VCaP (cell line): ENCODE measurements at regions not wholly inside any gene's neighbourhood (a gene's known extent, or its start where the extent isn't known, plus 50 kb on each side); places are given as distances from the start of the nearest gene placed in this dataset.

Experiments
- H3K27ac ChIP-seq: fragments of 450-650 bp; 2 replicates; pipeline ENCODE4 v1.5.1; 2017
- TF ChIP-seq, protein P1 (sequence below): fragments of 450-650 bp; conservative IDR thresholded peaks from 2 replicates; pipeline ENCODE4 v1.5.1; 2017; ENCODE audit warnings: mild to moderate bottlenecking, moderate library complexity

DNA sequence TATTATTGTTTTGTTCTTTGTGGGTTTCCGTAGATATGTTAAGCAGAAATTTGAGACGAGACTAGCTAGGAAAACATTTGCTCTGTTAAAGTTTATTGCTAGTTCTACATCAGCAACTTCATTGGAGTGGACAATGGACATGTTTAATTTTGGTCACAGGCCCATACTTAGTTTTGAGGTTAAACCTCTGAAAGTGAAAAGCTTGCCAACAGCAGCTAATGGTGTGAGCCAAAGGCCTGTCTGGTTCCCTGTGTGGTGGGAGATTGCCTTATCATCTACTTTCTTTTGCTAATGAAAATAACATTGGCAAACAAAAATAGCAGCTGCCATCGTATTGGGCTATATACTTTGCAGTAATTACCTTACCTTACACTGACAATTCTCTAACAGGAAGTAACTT is 388.4 kb upstream of the FZD8 start:
- H3K27ac ChIP-seq, result no peak overlapping the region
- TF ChIP-seq, protein P1, sequence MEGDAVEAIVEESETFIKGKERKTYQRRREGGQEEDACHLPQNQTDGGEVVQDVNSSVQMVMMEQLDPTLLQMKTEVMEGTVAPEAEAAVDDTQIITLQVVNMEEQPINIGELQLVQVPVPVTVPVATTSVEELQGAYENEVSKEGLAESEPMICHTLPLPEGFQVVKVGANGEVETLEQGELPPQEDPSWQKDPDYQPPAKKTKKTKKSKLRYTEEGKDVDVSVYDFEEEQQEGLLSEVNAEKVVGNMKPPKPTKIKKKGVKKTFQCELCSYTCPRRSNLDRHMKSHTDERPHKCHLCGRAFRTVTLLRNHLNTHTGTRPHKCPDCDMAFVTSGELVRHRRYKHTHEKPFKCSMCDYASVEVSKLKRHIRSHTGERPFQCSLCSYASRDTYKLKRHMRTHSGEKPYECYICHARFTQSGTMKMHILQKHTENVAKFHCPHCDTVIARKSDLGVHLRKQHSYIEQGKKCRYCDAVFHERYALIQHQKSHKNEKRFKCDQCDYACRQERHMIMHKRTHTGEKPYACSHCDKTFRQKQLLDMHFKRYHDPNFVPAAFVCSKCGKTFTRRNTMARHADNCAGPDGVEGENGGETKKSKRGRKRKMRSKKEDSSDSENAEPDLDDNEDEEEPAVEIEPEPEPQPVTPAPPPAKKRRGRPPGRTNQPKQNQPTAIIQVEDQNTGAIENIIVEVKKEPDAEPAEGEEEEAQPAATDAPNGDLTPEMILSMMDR, result no peak

DNA sequence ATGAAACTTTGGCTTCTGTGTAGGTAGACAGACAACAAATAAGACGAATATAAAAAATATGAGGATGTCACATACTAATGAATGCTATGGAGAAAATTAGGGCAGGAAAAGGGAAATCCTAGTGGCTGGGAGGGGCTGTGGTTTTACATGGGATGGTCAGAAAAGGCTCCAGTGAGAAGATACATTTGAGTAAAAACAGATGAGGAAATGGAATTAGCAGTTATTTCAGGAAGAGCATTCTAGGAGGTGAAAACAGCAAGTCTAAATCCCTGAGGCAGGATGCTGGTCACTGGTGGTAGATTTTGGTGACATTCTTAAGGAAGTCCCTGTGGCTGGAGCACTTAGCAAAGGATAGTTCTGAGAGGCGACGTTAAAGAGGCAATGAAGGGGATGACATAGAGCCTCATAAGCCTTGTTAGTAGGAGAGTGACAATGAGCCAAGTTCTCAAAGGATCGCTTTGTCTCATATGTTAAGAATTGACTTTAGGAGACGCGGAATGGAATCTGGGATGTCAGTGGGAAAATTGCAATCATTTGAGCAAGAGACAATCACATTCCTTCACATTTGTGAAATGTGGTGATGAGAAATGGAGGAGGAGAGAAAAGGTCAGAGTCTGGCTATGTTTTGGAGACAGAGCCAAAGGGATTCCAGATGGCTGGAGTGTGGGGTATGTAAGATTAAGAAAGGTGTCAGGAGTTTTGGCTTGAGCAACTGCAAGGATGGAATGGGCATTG is 384.7 kb upstream of the FZD8 start:
- H3K27ac ChIP-seq, result no peak overlapping the region
- TF ChIP-seq, protein P1, result no peak

DNA sequence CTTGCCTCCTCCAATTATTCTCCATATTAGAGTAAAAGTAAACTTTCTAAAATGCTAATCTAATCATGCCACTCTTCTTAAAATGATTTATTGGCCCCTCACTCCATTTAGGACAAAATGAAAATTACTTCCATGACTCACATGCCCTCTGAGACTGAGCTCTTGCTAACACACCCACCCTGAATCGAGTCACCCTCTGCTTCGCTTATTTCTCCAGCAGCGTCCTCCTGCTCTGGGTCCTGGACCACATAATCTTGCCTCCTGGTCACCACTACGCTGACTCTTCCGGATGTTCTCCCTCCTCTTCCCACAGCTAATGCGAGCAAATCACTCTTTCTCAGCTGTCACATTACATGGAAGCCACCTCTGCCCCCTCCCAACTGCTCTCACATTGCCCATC is 384.0 kb upstream of the FZD8 start:
- TF ChIP-seq, protein P1, result no peak
- H3K27ac ChIP-seq, result no peak overlapping the region

DNA sequence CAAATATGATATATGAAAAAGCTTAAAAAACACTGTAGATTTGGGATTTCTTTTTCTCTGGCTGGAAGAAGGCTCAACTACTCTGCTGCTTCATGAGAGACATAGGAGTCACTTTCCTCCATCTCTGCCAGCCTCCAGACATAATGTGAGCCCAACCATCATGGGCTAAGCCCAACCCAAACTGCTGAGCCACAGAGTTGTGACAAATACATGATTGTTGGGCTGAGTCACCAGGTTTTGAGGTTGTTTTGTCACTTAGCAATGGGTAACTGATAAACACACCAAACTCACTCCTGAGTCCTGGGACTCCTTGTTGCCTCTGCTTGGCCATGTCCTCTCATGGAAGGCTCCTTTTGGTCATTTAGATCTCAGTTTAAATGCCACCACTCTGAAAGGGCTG is 381.8 kb upstream of the FZD8 start:
- TF ChIP-seq, protein P1, result no peak
- no peak overlapping the region for H3K27ac ChIP-seq

DNA sequence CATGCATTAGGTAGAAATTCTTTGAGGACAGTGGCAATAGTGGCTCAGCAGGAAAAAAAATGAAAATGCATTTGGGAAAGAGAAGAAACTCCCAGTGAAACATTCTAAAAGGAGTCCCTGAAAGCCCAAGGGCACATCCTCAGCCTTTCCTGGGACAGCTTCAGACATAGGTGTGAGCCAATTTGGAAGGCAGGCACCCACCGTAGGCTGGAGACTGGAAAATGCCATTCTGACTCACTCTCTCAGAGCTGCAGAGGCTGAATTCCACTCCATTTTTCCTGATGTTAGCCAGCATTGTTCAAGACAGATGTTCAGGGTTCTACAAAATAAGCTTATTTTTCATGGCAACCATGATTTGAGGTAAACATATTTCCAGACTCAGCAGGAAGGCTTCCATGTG is 379.0 kb upstream of the FZD8 start:
- TF ChIP-seq, protein P1, result no peak
- H3K27ac ChIP-seq, result no peak overlapping the region

DNA sequence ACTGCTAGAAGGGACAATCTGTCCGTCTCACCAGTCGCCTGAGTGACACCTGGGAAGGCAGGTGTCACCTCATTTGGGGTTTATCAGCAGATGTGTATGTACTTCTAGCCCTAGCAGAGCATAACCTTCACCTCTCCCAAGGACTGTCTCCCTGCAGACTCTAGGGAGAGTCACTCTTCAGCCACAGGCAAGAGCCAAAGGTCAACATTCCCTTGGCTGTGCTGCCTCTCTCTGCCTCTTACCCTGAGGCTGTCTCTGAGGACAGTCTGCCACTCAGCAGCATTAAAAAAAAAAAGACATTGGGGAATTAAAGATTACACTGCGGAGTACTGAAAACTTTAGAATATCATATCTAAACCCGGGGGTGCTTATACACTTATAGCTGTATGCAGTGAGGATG is 377.7 kb upstream of the FZD8 start:
- no peak overlapping the region for H3K27ac ChIP-seq
- TF ChIP-seq, protein P1, result no peak

DNA sequence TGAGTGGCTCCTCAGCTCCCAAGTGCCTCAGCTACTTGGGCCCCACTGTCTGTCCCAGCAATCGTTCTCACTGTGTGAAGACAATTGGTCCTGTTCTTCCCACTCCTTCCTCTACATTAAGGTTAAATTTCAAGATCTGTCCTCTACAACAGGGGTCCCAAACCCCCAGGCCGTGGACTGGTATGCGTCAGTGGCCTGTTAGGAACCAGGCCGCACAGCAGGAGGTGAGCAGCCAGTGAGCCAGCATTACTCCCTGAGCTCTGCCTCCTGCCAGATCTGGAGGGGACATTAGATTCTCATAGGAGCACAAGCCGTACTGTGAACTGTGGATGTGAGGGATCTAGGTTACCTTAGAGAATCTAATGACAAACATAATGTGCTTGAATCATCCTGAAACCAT is 376.9 kb upstream of the FZD8 start:
- H3K27ac ChIP-seq, result no peak overlapping the region
- TF ChIP-seq, protein P1, result no peak
